HUDEP-2 (cell line): ENCODE measurements at regions not wholly inside any gene's neighbourhood (a gene's known extent, or its start where the extent isn't known, plus 50 kb on each side); places are given as distances from the start of the nearest gene placed in this dataset.

Source experiments
- DNase-seq, 76 experiments: peaks; one replicate each; lab custom pipeline; 2025; ENCODE audit not compliant: unreplicated experiment in 76 of 76; lab: John Stamatoyannopoulos, UW

GRCh38 chr10:129101232-129101980 is 365.6 kb upstream of the MGMT start:
- DNase-seq, result no peak

DNA sequence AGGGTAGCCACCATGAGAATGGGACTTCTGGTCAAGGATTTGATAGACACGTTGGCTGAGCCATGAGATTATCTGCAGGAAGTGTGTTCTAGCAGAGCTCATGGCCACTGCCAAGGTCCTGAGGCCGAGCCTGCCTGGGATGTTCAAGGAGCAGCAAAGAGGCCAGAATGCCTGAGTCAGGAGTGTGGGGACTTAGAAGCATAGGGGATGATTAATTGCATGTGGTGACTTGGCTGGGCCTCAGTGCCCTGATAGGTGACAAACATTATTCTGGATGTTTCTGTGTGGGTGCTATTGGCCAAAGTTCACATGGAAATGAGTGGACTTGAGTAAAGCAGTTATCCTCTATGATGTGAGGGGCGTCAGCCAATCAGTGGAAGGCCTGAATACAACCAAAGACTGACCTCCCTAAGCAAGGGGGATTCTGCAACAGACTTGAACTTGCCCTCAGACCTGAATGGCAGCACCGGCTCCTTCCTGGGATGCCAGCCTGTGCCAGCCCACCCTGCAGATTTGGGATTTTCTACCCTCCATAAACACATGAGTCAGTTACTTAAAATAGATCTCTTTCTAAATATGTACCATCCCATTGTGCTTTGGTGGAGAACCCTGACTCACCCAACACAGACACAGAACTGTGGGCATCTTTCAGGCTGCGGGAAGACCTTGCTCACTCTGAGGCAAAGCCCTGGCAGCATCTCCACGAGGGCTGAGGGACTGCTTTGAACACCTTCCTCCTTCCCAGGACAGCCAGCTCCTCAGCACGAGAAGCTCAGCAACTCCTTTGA is 363.9 kb upstream of the MGMT start:
- no peak for DNase-seq

DNA sequence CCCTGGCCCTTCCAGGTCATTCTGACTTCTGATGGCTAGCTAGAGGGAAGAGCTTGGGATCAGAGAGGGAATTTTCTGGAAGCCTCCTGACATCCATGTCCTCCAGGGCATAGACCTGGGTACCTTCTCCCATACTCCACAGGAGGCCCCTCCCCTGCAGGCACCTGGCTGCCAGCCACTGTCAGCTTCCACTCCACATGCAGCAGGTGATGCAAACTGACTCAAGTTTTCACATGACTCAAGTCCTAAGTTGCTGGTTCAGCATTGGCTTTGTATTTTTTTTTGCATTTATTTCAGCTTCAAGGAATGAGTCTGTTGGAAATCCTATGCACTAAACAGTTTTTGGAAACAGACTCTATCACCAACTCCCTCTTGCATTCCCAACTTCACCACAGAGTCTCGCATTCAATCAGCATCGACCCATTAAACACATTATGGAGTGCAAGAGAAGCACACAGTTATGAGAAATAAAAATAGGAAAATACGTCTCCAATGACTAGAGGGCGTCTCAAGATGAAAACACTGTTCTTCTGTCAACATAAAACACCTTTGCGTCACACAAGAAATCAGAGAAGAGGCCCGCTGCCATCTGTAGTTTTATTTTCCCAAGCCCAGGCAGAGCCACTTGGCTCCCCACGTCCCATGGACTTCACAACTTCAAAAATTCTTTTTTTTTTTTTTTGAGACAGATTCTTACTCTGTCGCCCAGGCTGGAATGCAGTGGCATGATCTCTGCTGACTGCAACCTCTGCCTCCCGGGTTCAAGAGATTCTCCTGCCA is 362.6 kb upstream of the MGMT start:
- no peak for DNase-seq

DNA sequence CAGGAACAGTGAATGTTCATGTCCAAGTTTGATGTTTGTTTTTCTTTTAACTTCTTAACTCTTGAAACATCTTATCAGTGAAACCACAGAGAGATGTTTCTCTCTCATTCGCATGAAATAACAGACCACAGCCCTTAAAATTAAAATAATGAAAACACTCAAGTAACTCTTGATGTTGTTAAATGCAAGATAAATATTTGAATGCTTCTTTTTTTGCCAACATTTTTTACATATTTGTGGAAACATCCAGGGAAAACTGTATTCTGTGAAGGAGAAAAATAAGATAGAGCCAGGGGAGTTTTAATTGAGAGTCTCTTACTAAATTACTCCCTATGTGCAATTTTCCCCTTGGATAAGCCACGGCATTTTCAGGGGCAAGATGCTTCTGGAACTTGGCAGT is 361.8 kb upstream of the MGMT start:
- no peak for DNase-seq

GRCh38 chr10:129106314-129106713 is 360.7 kb upstream of the MGMT start:
- DNase-seq, result no peak

GRCh38 chr10:129107525-129107924 is 359.5 kb upstream of the MGMT start:
- no peak for DNase-seq

- DNase-seq, result no peak
These were observed 358.7 kb upstream of the MGMT start for GRCh38 chr10:129108378-129108777.

GRCh38 chr10:129108994-129109393 is 358.0 kb upstream of the MGMT start:
- no peak for DNase-seq

DNA sequence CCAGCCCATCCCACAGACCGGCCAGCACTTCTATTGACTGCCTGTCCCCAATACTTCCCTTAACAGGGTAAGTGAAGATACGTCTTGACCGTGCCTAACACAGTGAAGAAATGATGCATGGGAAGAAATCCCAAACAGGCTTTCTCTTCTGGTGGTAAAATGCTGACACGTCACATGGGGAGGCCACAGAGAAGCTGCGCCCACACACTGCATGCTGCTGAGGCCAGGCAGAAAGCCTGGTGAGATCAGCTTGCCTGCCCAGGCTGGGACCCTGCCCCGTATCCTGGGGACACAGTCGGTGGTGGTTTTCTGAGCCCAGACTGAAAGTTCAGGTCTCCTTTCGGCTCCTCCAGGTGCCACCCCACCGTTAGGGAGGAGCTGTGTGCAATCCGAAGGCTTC is 356.3 kb upstream of the MGMT start:
- no peak for DNase-seq

DNA sequence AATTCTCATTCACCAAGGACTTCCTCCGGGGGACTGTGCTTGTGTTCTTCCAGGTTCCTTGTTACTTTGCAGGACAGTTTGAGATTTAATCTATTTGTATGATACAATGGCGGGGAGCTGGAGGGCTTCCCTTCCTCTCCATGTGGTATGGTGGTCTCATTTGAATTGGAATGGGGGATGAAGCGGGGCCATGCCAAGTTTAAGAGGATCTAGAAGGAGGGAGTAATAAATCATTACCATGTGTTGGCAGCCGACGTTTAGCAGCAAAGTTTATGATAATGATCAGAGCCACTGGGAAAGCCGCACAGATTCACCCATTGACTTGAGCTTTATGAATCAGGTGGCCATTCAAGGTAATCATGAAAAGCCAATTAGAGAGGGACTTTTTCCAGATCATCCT is 355.1 kb upstream of the MGMT start:
- no peak for DNase-seq

- peak in 74 of 76 experiments; percentile 17 to 90 (median 74) for DNase-seq
These were observed 352.5 kb upstream of the MGMT start for GRCh38 chr10:129114588-129114987.

GRCh38 chr10:129116371-129116770 is 350.7 kb upstream of the MGMT start:
- no peak for DNase-seq

- DNase-seq, result no peak
These were observed 346.6 kb upstream of the MGMT start for GRCh38 chr10:129120441-129120840.

- DNase-seq, result no peak
These were observed 344.2 kb upstream of the MGMT start for GRCh38 chr10:129122846-129123245.

GRCh38 chr10:129123428-129123827 is 343.6 kb upstream of the MGMT start:
- no peak for DNase-seq

DNA sequence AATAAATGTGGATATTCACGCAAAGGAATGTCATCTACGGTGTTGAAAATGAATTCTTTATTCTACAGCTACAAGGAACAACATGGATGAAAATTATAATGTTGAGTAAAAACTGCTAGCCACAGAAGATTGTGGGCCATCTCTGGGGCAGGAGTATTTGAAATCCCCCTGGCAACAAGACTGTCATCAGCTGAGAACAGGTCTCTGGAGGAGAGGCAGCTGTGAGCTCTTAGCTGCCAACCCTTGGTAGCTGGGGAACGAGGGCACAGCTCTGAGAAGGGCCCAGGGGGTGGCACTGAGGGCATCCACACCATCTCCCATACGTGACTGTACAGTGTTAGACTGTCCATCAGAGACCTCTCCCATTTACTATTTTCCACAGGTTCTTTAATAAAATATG is 340.1 kb upstream of the MGMT start:
- no peak for DNase-seq

DNA sequence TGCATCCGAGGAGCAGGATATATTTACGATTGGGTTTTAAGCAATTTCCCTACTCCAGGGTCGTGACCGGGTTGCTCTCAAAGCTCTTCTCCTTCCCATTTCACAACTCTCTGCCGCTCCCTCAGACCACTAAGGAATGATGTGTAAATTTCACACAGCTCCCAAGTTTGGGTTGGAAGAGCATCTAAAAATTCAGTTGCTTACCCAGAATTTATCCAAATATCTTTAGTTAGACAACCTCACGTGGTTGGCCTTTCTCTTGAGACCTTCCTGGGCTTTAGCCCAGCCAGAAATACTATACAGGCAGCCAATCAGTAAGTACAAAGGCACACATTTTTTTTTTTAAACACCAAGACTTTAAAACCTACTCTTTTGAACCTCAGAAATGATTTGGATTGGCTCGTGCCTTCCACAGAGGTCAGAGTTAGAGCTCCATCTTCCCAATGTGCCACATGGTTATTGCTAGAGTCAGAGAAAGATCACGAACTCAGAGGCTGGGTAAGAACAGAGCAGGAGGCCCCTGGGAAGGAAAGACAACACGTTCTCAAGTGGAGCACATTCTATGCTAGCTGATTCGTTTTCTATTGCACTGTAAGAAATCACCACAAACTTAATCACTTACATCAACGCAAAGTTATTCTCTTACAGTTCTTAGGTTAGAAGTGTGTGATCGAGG is 335.4 kb upstream of the MGMT start:
- DNase-seq, result no peak

DNA sequence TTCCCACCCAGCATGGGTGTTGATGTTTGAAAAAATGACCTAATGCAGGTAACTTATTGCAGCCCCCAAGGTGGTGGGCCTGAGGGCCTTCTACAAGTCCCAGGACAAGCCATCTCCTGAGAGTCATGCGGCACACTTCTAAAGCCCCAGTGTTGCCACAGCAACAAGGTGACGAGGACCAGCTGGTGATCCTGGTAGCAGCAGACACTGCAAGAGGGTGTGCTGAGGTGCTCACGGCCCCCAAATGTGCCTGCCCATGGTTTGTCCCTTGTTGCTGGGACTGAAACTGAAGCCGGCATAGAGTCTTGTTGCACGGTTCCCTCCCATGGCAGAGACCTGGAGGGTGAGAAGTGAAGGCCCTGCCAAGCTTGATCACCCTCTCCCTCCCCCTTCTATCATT is 333.2 kb upstream of the MGMT start:
- no peak for DNase-seq

DNA sequence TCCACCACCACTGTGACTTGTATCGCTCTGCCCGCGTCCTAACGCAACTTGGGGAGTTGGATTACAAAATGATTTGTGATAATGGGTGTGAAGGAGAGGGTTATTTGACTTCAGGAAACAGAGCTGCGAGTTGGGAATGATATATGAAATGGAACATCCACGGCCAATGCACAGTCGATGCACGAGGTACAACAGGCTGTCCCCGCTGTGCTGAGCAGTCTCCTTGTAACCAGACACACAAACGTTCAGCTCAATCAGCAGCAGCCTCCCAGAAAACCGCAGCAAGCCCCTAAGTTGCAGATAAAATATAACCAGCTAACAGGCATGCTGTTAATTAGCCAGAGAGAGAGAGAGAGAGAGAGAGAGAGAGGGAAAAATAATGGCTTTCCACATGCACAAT is 332.7 kb upstream of the MGMT start:
- no peak for DNase-seq

DNA sequence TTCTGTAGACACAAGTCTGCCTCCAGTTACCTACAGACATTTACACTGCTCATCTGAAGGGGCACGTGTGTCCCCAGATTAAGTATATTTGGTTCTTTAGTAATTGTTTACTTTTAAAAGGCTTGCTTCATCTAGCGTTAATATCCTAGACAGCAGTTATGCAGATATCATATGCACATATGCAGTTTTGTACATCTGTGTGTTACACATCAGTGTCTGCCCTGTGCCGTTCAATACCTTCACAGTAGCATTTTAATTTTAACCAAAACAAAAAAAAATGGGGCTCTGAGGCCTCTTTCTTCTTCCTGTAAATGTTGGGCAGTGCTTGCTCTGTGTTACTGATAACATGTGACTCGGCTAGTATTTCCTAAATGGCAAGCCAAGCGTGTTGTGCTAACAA is 331.4 kb upstream of the MGMT start:
- no peak for DNase-seq

- no peak for DNase-seq
These were observed 331.0 kb upstream of the MGMT start for GRCh38 chr10:129136074-129136473.
